ENCODE measurements at regions not wholly inside any gene's neighbourhood (a gene's known extent, or its start where the extent isn't known, plus 50 kb on each side); places are given as distances from the start of the nearest gene placed in this dataset.
A peak's percentile ranks its signal among the peaks of the same experiment; 100 is the strongest.

- DNase-seq (ENCODE audit: low spot score in 2 of 2, unreplicated experiment in 2 of 2) = no peak
- Mint-ChIP-seq H3K9me3 (no peaks in the 10 kb centered on the region), H3K27me3 (ENCODE audit: low read depth) (no peaks in the 10 kb centered on the region), H3K36me3 (peaks cover 8% of the 10 kb centered on the region), H3K4me3 (no peak overlapping the region), H3K4me1 (peaks cover 48% of the 10 kb centered on the region), H3K27ac (peak overlapping the region; percentile 43)
- TF ChIP-seq CTCF (IDR thresholded peaks at IDR 0.05; ENCODE audit: unreplicated experiment) = no peak
Measured at GRCh38 chr2:74052732-74053710, 68.3 kb downstream of the TET3 start.

GRCh38 chr2:74053959-74054715, 69.4 kb downstream of the TET3 start:
- Mint-ChIP-seq H3K27me3 (ENCODE audit: low read depth) (no peaks in the 10 kb centered on the region), H3K4me3 (no peak overlapping the region), H3K9me3 (no peaks in the 10 kb centered on the region), H3K4me1 (peaks cover 44% of the 10 kb centered on the region), H3K36me3 (peaks cover under 1% of the 10 kb centered on the region), H3K27ac (peak overlapping the region; percentile 40)
- DNase-seq (ENCODE audit: low spot score in 2 of 2, unreplicated experiment in 2 of 2) = no peak
- TF ChIP-seq CTCF (IDR thresholded peaks at IDR 0.05; ENCODE audit: unreplicated experiment) = no peak

- peaks cover 27% of the 10 kb centered on the region for H3K4me1 Mint-ChIP-seq
- no peak overlapping the region for H3K27ac Mint-ChIP-seq
- H3K36me3 Mint-ChIP-seq = peaks cover 18% of the 10 kb centered on the region
- H3K27me3 Mint-ChIP-seq (ENCODE audit: low read depth) = no peaks in the 10 kb centered on the region
- no peak for DNase-seq (ENCODE audit: low spot score in 2 of 2, unreplicated experiment in 2 of 2)
- TF ChIP-seq CTCF (IDR thresholded peaks at IDR 0.05; ENCODE audit: unreplicated experiment) = no peak
- H3K4me3 Mint-ChIP-seq = no peak overlapping the region
- H3K9me3 Mint-ChIP-seq = peaks cover 4% of the 10 kb centered on the region
Measured at GRCh38 chr2:74059137-74059775, 74.5 kb downstream of the TET3 start.

DNA sequence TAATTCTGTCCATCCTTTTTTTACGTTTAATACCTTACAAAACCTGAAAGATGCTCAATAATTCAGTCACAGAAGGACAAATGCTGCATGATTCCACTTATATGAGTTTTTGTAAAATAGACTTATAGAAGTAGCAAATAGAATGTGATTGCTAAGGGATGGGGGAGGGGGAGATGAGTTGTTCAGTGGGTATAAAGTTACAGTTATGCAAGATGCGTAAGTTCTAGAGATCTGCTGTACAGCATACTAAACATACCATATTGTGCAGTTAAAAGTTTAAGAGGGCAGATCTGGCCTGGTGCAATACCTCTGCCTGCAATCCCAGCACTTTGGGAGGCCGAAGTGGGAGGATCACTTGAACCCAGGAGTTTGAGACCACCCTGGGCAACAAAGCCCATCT, 78.8 kb downstream of the TET3 start:
- no peak for TF ChIP-seq CTCF (IDR thresholded peaks at IDR 0.05; ENCODE audit: unreplicated experiment)
- Mint-ChIP-seq H3K4me1 (peaks cover 8% of the 10 kb centered on the region), H3K36me3 (peaks cover 23% of the 10 kb centered on the region), H3K4me3 (no peak overlapping the region), H3K27me3 (ENCODE audit: low read depth) (no peaks in the 10 kb centered on the region), H3K9me3 (peaks cover 4% of the 10 kb centered on the region), H3K27ac (no peak overlapping the region)
- DNase-seq (ENCODE audit: low spot score in 2 of 2, unreplicated experiment in 2 of 2) = no peak

DNA sequence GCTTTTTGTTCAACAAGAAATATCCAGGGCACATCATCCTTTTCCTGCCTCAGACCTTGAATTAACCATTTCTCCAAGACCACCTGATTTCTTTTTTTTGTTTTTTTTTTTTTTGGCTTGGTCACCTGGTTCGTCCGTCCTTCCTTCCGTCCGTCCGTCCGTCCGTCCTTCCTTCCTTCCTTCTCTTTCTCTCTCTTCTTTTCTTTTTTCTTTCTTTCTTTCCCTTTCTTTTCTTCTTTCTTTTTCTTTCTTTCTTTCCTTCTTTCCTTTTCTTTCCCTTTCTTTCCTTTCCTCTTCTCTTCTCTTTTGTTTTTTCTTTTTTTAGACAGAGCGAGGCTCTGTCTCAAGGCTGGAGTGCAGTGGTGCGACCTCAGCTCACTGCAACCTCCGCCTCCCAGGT, 80.7 kb downstream of the TET3 start:
- Mint-ChIP-seq H3K27me3 (ENCODE audit: low read depth) (no peaks in the 10 kb centered on the region), H3K36me3 (peaks cover 24% of the 10 kb centered on the region), H3K27ac (no peak overlapping the region), H3K9me3 (peaks cover 4% of the 10 kb centered on the region), H3K4me1 (peaks cover 7% of the 10 kb centered on the region), H3K4me3 (no peak overlapping the region)
- TF ChIP-seq CTCF (IDR thresholded peaks at IDR 0.05; ENCODE audit: unreplicated experiment) = no peak
- no peak for DNase-seq (ENCODE audit: low spot score in 2 of 2, unreplicated experiment in 2 of 2)
